HG02798 (cell line): ENCODE measurements at regions not wholly inside any gene's neighbourhood (a gene's known extent, or its start where the extent isn't known, plus 50 kb on each side); places are given as distances from the start of the nearest gene placed in this dataset.
A peak's percentile ranks its signal among the peaks of the same experiment; 100 is the strongest.
"Not testable (repeated sequence)": the region's sequence is repeated elsewhere in the genome, so short reads cannot be mapped to it uniquely, and the experiment has no call there.

Experiments
- ATAC-seq: cut with Tn5 transposase; IDR thresholded peaks from one replicate; pipeline ENCODE4 v1.9.1; 2021; ENCODE audit warnings: mild to moderate bottlenecking; ENCODE audit not compliant: unreplicated experiment, poor library complexity

GRCh38 chr9:73095425-73095824 lies 56.2 kb upstream of the ANXA1 start:
- no peak for ATAC-seq

- peak; percentile 47 for ATAC-seq
These were observed 57.8 kb upstream of the ANXA1 start for GRCh38 chr9:73093740-73094379.

GRCh38 chr9:73093016-73093739 lies 58.5 kb upstream of the ANXA1 start:
- ATAC-seq: no peak

GRCh38 chr9:73091909-73092308 lies 59.8 kb upstream of the ANXA1 start:
- ATAC-seq: no peak

- ATAC-seq: no peak
These were observed 61.5 kb upstream of the ANXA1 start for GRCh38 chr9:73090214-73090613.

- ATAC-seq: no peak
These were observed 62.2 kb upstream of the ANXA1 start for GRCh38 chr9:73089304-73089985.

GRCh38 chr9:73087876-73088275 lies 63.8 kb upstream of the ANXA1 start:
- ATAC-seq: not testable (repeated sequence)

- ATAC-seq: no peak
These were observed 68.1 kb upstream of the ANXA1 start for GRCh38 chr9:73083519-73083918.

- ATAC-seq: peak; percentile 57
These were observed 69.5 kb upstream of the ANXA1 start for GRCh38 chr9:73081979-73082657.

GRCh38 chr9:73080110-73080694 lies 71.5 kb upstream of the ANXA1 start:
- ATAC-seq: no peak

GRCh38 chr9:73079326-73079725 lies 72.3 kb upstream of the ANXA1 start:
- ATAC-seq: no peak

- ATAC-seq: no peak
These were observed 74.0 kb upstream of the ANXA1 start for GRCh38 chr9:73077625-73078030.

- no peak for ATAC-seq
These were observed 74.7 kb upstream of the ANXA1 start for GRCh38 chr9:73076970-73077369.

GRCh38 chr9:73074176-73074708 lies 77.4 kb upstream of the ANXA1 start:
- ATAC-seq: no peak

- ATAC-seq: no peak
These were observed 78.1 kb upstream of the ANXA1 start for GRCh38 chr9:73073337-73074175.

GRCh38 chr9:73067074-73067473 lies 84.6 kb upstream of the ANXA1 start:
- no peak for ATAC-seq

GRCh38 chr9:73065439-73065838 lies 86.2 kb upstream of the ANXA1 start:
- no peak for ATAC-seq

- no peak for ATAC-seq
These were observed 87.3 kb upstream of the ANXA1 start for GRCh38 chr9:73064315-73064714.

- no peak for ATAC-seq
These were observed 90.5 kb upstream of the ANXA1 start for GRCh38 chr9:73061146-73061545.
